GM10266 (cell line): ENCODE measurements at regions not wholly inside any gene's neighbourhood (a gene's known extent, or its start where the extent isn't known, plus 50 kb on each side); places are given as distances from the start of the nearest gene placed in this dataset.

Experiments used
- DNase-seq: peaks from one replicate; pipeline ENCODE4 v3.0.0; 2012; ENCODE audit errors: extremely low spot score
- TF ChIP-seq, protein P1 (sequence below): IDR thresholded peaks from 2 replicates; pipeline ENCODE4 v1.5.1; 2012; ENCODE audit warnings: mild to moderate bottlenecking, low read depth; ENCODE audit not compliant: control insufficient read depth, insufficient read depth; ENCODE audit errors: missing control alignments

DNA sequence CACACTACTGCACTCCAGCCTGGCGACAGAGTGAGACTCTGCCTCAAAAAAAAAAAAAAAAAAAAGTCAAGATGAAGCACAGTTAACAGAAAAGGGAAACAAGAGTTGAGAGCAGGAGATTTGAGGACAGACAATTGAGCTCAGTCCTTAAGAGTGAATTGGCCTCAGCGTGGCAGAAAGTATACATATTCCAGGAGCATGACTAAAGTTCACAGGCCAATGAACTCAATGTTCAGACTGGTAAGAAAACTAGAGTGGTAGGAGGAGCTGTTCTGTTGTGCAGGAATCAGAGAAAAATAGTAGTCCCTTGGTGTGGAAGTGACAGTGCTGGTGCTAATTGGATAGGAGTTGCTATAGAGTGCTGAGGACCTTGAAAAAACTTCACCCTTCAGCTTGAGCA is 60.0 kb downstream of the NRN1 start:
- no peak for DNase-seq
- TF ChIP-seq, protein P1, sequence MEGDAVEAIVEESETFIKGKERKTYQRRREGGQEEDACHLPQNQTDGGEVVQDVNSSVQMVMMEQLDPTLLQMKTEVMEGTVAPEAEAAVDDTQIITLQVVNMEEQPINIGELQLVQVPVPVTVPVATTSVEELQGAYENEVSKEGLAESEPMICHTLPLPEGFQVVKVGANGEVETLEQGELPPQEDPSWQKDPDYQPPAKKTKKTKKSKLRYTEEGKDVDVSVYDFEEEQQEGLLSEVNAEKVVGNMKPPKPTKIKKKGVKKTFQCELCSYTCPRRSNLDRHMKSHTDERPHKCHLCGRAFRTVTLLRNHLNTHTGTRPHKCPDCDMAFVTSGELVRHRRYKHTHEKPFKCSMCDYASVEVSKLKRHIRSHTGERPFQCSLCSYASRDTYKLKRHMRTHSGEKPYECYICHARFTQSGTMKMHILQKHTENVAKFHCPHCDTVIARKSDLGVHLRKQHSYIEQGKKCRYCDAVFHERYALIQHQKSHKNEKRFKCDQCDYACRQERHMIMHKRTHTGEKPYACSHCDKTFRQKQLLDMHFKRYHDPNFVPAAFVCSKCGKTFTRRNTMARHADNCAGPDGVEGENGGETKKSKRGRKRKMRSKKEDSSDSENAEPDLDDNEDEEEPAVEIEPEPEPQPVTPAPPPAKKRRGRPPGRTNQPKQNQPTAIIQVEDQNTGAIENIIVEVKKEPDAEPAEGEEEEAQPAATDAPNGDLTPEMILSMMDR: no peak

DNA sequence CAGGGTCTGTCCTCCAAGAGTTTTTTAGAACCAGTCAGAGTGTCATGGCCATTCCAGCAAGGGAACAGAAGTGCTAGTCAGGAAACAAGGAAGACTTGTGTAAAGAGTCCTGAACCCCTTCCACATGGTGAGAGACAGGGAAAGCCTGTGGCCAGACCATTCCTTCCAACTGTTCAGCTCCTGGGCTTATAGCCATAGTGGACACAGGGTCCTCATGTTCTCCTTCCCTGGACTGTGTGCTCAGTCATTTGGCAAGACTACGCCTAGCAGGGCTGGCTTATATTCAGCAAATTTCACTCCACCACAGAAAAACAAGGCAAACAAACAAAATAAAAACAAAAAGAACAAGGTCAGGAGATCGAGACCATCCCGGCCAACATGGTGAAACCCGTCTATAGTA is 60.5 kb downstream of the NRN1 start:
- DNase-seq: no peak
- TF ChIP-seq, protein P1: no peak

GRCh38 chr6:5943591-5943990 is 63.1 kb downstream of the NRN1 start:
- TF ChIP-seq, protein P1: no peak
- DNase-seq: no peak

DNA sequence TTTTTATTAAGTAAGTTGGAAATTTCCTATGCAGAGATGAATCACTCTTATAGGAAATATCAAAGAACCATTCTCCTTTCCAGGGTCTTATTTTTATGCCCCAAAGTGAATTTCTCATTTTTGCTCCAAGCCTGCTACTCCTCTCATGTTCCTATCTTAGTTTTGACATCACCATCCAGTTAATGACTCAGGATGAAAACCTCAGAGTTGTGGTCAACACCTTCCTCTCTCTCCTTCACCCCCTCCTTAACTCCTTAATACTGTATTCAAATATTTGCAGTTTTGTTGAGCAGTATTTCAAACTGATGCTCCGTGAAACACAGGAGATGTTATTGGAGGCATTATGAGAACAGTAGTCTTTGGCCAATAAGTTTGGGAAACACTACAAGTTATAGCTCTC is 64.1 kb downstream of the NRN1 start:
- DNase-seq: no peak
- TF ChIP-seq, protein P1: no peak

- TF ChIP-seq, protein P1: no peak
- no peak for DNase-seq
Observed at GRCh38 chr6:5941188-5941587, 65.5 kb downstream of the NRN1 start.

GRCh38 chr6:5938934-5939333 is 67.8 kb downstream of the NRN1 start:
- TF ChIP-seq, protein P1: no peak
- no peak for DNase-seq

GRCh38 chr6:5937936-5938706 is 68.6 kb downstream of the NRN1 start:
- TF ChIP-seq, protein P1: no peak
- no peak for DNase-seq
